ENCODE measurements at regions not wholly inside any gene's neighbourhood (a gene's known extent, or its start where the extent isn't known, plus 50 kb on each side); places are given as distances from the start of the nearest gene placed in this dataset.

DNA sequence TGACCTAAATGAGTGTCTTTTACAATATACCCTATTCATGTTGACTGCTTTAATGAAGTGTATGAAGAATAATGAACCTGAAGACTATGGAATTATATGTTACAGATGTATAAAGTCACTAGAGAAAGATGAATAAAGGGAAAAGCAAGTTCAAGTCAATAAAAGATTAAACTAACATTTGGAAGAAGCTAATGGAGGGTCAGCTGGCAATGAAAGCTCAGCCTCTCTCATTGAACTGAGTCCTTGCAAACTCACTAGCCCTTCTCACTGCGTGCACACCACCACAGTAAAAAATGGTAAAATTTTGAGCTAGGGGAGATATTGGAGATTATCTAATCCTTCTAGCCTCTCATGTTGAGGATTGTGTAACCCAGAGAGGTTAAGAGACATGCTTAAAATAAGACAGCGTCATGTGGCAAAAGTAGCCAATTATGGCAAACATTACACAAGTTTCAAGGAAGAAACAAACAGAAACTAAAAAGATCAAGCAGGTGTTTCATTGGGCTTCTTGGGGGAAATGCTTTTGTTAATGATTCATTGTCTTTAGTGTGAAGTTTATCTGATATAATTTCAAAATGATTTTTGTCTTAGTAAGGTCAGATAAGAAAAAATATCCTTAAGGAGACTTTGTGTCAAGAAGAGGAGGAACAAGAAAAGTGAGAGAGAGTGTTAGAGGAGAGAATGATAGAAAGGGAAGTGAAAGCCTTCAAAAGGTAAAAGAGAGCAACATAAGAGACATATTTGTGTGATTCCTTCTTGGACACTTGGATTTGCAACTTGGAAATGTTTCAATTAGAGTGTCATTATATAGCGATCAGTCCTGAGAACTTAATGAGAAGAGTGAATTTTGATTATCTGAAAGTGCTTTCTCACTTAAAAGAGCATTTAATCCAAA lies 893.7 kb upstream of the FAM98A start:
- no peak for DNase-seq

DNA sequence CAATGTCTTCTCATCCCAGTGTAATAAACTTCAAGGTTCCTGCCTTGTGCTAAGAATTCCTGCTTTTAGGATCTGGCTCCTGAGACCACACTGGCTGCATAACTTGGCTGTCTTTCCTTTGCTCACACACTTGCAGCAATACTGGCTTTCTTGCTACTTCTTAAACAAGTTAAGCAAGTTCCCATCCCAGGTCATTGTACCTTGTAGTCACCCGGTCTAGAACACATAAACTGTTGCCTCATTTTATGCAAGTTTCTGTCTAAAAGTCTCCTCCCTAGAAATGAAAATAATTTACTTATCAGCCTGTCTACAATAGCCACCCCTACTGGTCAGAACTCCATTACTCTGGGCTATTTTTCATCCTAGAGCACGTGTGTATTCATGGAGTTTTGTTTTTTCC lies 887.9 kb upstream of the FAM98A start:
- DNase-seq = no peak

DNA sequence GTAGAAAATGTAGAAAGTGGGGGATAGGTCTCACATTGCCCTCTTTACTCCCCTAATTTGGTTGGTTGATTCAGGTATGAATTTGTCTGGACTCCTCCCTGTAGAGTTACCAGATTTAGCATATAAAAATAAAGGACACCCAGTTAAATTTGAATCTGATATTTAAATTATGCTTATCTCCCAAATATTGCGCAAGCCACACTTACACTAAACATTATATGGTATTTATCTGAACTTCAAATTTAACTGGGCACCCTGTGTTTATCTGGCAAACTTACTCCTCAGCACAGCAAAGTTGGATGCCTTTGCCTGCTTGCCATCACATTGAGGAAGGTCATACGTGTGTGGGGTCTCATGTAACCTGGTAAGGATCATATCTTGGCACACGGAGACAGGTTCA lies 882.4 kb upstream of the FAM98A start:
- no peak for DNase-seq

DNA sequence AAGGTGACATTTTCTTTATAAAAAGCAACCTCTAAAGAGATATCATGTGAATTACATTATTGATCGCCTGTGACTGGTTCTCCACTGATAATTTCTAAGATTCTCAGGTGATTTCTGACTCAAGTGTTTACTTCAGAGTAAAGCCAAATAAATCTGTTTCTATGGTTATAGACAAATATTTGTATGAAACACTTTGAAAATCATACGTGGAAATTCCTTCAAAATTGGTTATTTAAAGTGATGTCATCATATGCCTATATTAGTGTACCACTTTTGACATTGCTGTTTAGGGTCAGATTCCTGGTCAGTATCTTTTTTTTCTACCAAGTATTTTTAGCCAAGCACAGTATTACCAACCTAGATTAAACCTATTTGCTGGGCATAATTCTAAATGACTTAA lies 881.3 kb upstream of the FAM98A start:
- DNase-seq = no peak

- DNase-seq = no peak
Observed at GRCh38 chr2:34475156-34475555, 876.1 kb upstream of the FAM98A start.

GRCh38 chr2:34474646-34475045 lies 875.5 kb upstream of the FAM98A start:
- DNase-seq = no peak

- no peak for DNase-seq
Observed at GRCh38 chr2:34447097-34447496, 848.0 kb upstream of the FAM98A start.

- no peak for DNase-seq
Observed at GRCh38 chr2:34423301-34423700, 824.2 kb upstream of the FAM98A start.

DNA sequence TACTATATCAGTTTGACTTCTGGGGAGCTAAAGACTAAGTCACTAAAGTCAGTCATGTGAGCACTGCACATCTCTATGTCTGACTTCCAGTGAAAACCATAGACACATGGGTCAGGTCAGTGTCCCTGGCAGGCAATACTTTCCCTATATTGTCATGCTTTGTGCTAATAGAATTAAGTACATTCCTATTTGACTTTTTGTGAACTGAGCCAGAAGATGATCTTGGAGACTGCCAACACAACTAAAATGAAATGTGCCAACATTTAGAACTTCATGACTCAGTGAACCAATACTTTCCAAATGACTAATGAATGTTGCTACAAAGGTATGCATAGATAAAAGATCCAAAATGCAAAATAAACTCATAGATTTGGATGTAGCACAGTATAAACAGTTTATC lies 820.8 kb upstream of the FAM98A start:
- no peak for DNase-seq

DNA sequence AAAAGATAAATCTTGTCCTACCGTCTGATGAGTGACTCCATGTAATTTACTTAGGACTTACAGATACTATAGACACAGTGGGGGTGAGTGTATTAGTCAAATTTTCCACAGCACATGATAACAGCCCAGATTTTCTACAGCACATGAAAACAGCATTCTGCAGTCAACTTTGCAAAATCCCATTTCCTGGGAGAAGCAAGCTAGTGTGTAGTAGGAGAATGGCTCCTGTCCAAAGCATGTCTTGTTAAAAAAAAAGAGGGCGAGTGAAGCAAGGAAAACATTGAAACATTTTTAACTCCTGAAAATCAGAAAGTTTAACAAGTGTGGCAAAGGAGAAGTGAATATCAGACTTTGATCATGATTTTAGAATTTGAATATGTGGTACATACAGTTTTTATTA lies 817.8 kb upstream of the FAM98A start:
- DNase-seq = no peak

DNA sequence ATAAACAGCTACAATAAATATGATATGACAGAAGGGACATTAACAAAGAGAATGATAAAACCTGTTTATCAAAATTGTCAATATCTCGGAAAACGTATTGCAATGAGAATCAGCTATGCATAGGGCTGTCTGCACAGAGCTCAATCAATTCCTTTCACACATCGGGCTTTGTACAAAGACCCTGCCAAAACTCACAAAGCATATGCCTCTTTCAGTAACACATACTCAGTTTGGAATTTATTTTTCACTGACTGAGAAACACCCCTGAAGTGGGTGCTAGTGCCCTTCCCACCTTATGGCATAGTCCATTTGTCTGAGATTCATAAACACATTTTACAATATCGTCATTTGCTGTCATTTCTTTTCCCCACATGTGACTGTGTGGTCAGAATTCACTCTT lies 815.8 kb upstream of the FAM98A start:
- DNase-seq = no peak

DNA sequence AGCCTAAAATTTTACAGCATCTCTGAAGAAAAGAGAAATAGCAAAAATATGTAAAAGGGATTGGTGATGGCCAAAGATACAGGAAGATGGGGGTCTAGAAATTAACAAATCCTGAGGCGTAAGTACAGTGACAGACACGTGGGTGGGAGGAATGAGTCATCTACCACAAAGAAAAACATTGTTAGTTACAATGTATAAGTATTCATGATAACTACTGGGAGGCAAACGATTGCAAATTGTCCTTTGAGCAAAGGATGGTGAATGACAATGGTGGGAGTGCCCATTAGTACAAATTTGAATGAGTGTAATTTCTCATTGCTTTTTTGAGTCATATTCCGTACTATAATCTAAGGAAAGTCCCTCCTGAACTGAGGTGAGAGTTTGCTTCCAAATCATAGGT lies 809.0 kb upstream of the FAM98A start:
- no peak for DNase-seq

DNA sequence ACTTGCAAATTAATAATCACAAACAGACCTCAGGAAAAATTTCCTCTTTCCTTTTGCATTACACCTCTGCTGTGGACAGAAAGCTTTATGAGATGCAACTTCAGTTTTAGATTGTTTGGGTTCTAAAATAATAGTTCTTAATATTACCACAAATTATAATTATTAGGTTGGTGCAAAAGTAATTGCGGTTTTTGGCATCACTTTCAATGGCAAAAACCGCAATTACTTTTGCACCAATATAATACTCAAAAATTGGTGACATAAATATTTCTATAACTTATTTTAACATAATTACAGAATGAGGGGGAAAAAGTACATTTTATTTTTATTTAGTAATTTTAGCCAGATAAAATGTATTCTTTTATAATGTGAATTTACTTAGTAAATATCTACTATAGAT lies 804.4 kb upstream of the FAM98A start:
- no peak for DNase-seq

DNA sequence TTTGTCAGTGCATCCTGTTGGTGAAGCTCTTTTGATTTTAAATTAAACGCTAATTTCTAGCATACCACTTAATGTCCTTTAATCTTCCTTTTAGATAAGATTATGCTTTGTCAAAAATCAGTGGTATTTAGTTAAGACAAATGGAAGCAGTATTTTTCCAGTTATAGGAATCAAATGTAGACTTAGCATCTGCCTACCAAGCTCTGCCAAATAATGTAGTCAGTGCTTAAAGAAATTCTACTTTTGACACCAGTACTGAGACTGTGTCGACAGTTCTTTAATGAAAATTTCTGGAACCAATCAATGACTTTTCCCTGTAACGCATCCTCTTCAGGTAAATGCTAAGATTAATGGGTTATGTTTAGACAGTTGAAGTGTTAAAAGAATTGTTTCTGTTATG lies 803.3 kb upstream of the FAM98A start:
- no peak for DNase-seq

GRCh38 chr2:34401186-34401585 lies 802.1 kb upstream of the FAM98A start:
- no peak for DNase-seq

- no peak for DNase-seq
Observed at GRCh38 chr2:34388446-34388845, 789.3 kb upstream of the FAM98A start.

GRCh38 chr2:34387536-34387935 lies 788.4 kb upstream of the FAM98A start:
- no peak for DNase-seq

DNA sequence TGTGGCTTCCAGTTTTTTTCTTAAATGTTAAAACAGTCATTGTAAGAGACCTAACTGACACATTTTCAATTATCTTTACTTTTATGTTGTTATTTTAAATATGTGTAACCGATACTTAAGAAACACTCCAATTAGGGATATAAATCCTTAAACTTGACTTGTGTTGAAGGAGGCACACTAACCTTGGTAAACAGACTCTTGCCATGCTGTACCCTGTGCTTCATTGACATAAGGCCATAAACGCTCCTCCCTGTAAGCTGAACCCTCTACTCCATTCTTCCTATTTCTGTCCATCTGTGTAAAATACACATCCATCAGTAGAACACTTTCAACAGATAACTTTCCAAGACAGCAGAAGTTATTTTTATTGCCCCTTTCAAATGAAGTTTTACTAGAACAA lies 780.5 kb upstream of the FAM98A start:
- DNase-seq = no peak

GRCh38 chr2:34373586-34374233 lies 774.6 kb upstream of the FAM98A start:
- DNase-seq = no peak

- no peak for DNase-seq
Observed at GRCh38 chr2:34372967-34373366, 773.9 kb upstream of the FAM98A start.

DNA sequence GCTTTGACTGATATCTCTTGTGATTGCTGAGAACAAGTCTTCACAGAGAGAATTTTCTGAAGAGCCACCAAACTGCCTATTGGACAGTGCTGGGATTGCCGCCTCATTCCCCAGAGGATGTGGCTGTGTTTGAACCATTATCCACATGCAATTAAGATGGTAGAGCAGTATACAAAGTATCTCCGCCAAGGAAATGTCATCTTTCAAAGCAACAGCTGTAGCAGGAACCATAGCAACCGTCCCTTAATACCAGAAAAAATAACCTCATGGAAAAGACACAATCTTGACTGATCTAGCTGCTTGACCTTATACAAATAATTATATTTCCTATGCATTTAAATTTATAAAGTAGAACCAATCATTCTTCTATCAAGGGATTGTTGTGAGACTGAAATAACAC lies 772.6 kb upstream of the FAM98A start:
- DNase-seq = no peak

DNA sequence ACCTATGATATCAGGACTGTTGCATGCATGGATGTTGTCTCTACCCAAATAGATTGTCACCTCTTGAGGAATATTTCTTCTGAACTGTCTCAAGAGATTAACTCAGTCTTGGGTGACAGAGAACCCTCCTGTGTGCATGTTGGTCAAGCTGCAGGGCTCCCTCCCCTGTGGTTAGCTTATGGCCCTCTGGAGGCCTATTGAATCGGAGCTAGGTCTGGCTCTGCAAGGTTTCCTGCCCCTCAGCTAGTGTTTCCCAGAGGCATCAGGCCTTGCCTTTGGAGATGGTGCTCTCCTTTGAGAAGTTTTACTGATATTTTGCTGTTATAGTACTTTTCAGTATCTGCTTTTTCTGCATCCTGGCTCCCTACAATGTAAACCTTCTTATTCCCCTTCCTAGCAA lies 769.2 kb upstream of the FAM98A start:
- no peak for DNase-seq

DNA sequence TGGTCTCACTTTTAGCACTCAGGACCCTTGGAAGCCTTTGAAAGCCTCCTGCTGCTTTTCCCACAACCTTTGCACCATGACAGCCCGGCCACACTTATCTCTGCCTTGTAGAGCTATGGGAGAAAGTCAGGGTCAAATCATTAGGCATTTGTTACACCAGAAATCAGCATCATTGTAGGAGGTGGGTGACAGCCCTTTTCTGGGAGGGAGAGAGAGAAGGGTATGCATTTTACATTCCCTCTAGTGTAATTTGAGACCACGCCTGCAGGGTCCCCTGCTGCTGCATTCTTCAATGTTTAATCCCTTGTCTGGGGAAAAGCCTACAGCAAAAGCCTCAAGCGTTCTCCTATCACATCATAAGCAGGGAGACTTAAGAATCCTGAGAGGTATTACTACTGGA lies 766.8 kb upstream of the FAM98A start:
- DNase-seq = no peak

GRCh38 chr2:34365512-34365911 lies 766.4 kb upstream of the FAM98A start:
- no peak for DNase-seq

All from NCI-H510A (cell line).